ENCODE measurements at regions not wholly inside any gene's neighbourhood (a gene's known extent, or its start where the extent isn't known, plus 50 kb on each side); places are given as distances from the start of the nearest gene placed in this dataset.

- Mint-ChIP-seq H3K9me3 (no peaks in the 10 kb centered on the region), H3K4me1 (peaks cover 13% of the 10 kb centered on the region), H3K27ac (no peak overlapping the region), H3K4me3 (no peak overlapping the region), H3K27me3 (ENCODE audit: low read depth) (no peaks in the 10 kb centered on the region), H3K36me3 (no peaks in the 10 kb centered on the region)
- no peak for DNase-seq (ENCODE audit: low spot score in 2 of 2, unreplicated experiment in 2 of 2)
- no peak for TF ChIP-seq CTCF (IDR thresholded peaks at IDR 0.05; ENCODE audit: unreplicated experiment)
Measured at GRCh38 chr5:124404796-124405195, 341.6 kb downstream of the ZNF608 start.

- no peaks in the 10 kb centered on the region for H3K36me3 Mint-ChIP-seq
- no peaks in the 10 kb centered on the region for H3K9me3 Mint-ChIP-seq
- no peak overlapping the region for H3K4me3 Mint-ChIP-seq
- peaks cover 23% of the 10 kb centered on the region for H3K4me1 Mint-ChIP-seq
- DNase-seq (ENCODE audit: low spot score in 2 of 2, unreplicated experiment in 2 of 2) = no peak
- TF ChIP-seq CTCF (IDR thresholded peaks at IDR 0.05; ENCODE audit: unreplicated experiment) = no peak
- H3K27ac Mint-ChIP-seq = no peak overlapping the region
- no peaks in the 10 kb centered on the region for H3K27me3 Mint-ChIP-seq (ENCODE audit: low read depth)
Measured at GRCh38 chr5:124403281-124403680, 343.2 kb downstream of the ZNF608 start.

GRCh38 chr5:124402144-124402581 lies 344.3 kb downstream of the ZNF608 start:
- DNase-seq (ENCODE audit: low spot score in 2 of 2, unreplicated experiment in 2 of 2) = no peak
- no peak overlapping the region for H3K4me3 Mint-ChIP-seq
- no peak for TF ChIP-seq CTCF (IDR thresholded peaks at IDR 0.05; ENCODE audit: unreplicated experiment)
- H3K4me1 Mint-ChIP-seq = peaks cover 25% of the 10 kb centered on the region
- H3K27ac Mint-ChIP-seq = no peak overlapping the region
- H3K36me3 Mint-ChIP-seq = no peaks in the 10 kb centered on the region
- no peaks in the 10 kb centered on the region for H3K9me3 Mint-ChIP-seq
- no peaks in the 10 kb centered on the region for H3K27me3 Mint-ChIP-seq (ENCODE audit: low read depth)

GRCh38 chr5:124401476-124402143 lies 344.8 kb downstream of the ZNF608 start:
- Mint-ChIP-seq H3K27me3 (ENCODE audit: low read depth) (no peaks in the 10 kb centered on the region), H3K27ac (no peak overlapping the region), H3K9me3 (no peaks in the 10 kb centered on the region), H3K36me3 (no peaks in the 10 kb centered on the region), H3K4me3 (no peak overlapping the region), H3K4me1 (peaks cover 25% of the 10 kb centered on the region)
- no peak for TF ChIP-seq CTCF (IDR thresholded peaks at IDR 0.05; ENCODE audit: unreplicated experiment)
- no peak for DNase-seq (ENCODE audit: low spot score in 2 of 2, unreplicated experiment in 2 of 2)

GRCh38 chr5:124399426-124399961 lies 346.9 kb downstream of the ZNF608 start:
- no peak for DNase-seq (ENCODE audit: low spot score in 2 of 2, unreplicated experiment in 2 of 2)
- Mint-ChIP-seq H3K4me3 (no peak overlapping the region), H3K36me3 (no peaks in the 10 kb centered on the region), H3K27ac (no peak overlapping the region), H3K9me3 (no peaks in the 10 kb centered on the region), H3K27me3 (ENCODE audit: low read depth) (peaks cover 2% of the 10 kb centered on the region), H3K4me1 (peaks cover 37% of the 10 kb centered on the region)
- no peak for TF ChIP-seq CTCF (IDR thresholded peaks at IDR 0.05; ENCODE audit: unreplicated experiment)
